HepG2 (cell line): ENCODE measurements at regions not wholly inside any gene's neighbourhood (a gene's known extent, or its start where the extent isn't known, plus 50 kb on each side); places are given as distances from the start of the nearest gene placed in this dataset.

ENCODE experiments used
- ATF3 ChIP-seq: sonication (generic); formaldehyde crosslinking; IDR thresholded peaks from 2 replicates; pipeline ENCODE4 v1.4.0; 2020; ENCODE audit warnings: missing genetic modification reagents
- CTCF ChIP-seq: sonication (generic); formaldehyde crosslinking; IDR thresholded peaks from 2 replicates; pipeline ENCODE4 v1.5.0; 2020; ENCODE audit warnings: mild to moderate bottlenecking, missing genetic modification reagents, moderate library complexity
- JUN ChIP-seq: sonication (generic); formaldehyde crosslinking; IDR thresholded peaks from 2 replicates; pipeline ENCODE4 v1.4.0; 2020; ENCODE audit warnings: mild to moderate bottlenecking, missing genetic modification reagents
- KLF12 ChIP-seq: sonication (generic); formaldehyde crosslinking; IDR thresholded peaks from 2 replicates; pipeline ENCODE4 v1.4.0; 2020; ENCODE audit warnings: missing genetic modification reagents, borderline replicate concordance
- KLF16 ChIP-seq, 2 experiments: sonication (generic) in 1 of 2; formaldehyde crosslinking in 1 of 2; IDR thresholded peaks; 2 replicates each; pipeline versions ENCODE4 v1.6.1 to v1.8.0; 2016 to 2023; ENCODE audit warnings: missing genetic modification reagents in 2 of 2, missing compliant biosample characterization in 1 of 2
- MAF1 ChIP-seq: sonication (generic); formaldehyde crosslinking; IDR thresholded peaks from 2 replicates; pipeline ENCODE4 v1.5.0; 2020; ENCODE audit warnings: missing genetic modification reagents, borderline replicate concordance
- NFRKB ChIP-seq: fragments of 450-650 bp; IDR thresholded peaks from 2 replicates; pipeline ENCODE4 v1.6.1; 2017
- NR2C2 ChIP-seq: sonication (generic); formaldehyde crosslinking; IDR thresholded peaks from 2 replicates; pipeline ENCODE4 v1.4.0; 2020; ENCODE audit warnings: missing genetic modification reagents, mild to moderate bottlenecking, moderate library complexity, borderline replicate concordance
- NR3C1 ChIP-seq: sonication (generic); formaldehyde crosslinking; IDR thresholded peaks from 2 replicates; pipeline ENCODE4 v1.4.0; 2020; ENCODE audit warnings: missing genetic modification reagents
- SMARCE1 ChIP-seq: fragments of 450-650 bp; IDR thresholded peaks from 2 replicates; pipeline ENCODE4 v1.6.1; 2017; ENCODE audit warnings: borderline replicate concordance
- TAF1 ChIP-seq: sonication (generic); formaldehyde crosslinking; IDR thresholded peaks from 2 replicates; pipeline ENCODE4 v1.4.0; 2020; ENCODE audit warnings: missing genetic modification reagents
- ZBTB38 ChIP-seq: sonication (generic); formaldehyde crosslinking; IDR thresholded peaks from 2 replicates; pipeline ENCODE4 v1.5.1; 2020; ENCODE audit warnings: mild to moderate bottlenecking, missing genetic modification reagents
- ZNF292 ChIP-seq: sonication (generic); formaldehyde crosslinking; IDR thresholded peaks from 2 replicates; pipeline ENCODE4 v1.8.1; 2022; ENCODE audit warnings: mild to moderate bottlenecking, low read depth, missing genetic modification reagents, borderline replicate concordance

- TF ChIP-seq CTCF, result no peak
- TF ChIP-seq NR2C2, result no peak
- TF ChIP-seq KLF16 (CRISPR knock-in tag; IDR thresholded peaks at IDR 0.05), result no peak
- no peak for TF ChIP-seq JUN
- no peak for TF ChIP-seq NFRKB
- TF ChIP-seq ZNF292 (CRISPR knock-in tag), result no peak
- TF ChIP-seq NR3C1 (CRISPR knock-in tag), result no peak
- no peak for TF ChIP-seq ZBTB38 (CRISPR knock-in tag)
- TF ChIP-seq ATF3 (CRISPR knock-in tag), result no peak
- no peak for TF ChIP-seq MAF1 (CRISPR knock-in tag)
- no peak for TF ChIP-seq SMARCE1
- no peak for TF ChIP-seq TAF1 (CRISPR knock-in tag)
- no peak for TF ChIP-seq KLF12 (CRISPR knock-in tag)
These were observed 660.5 kb downstream of the DOK5 start for GRCh38 chr20:55135923-55136322.
